ENCODE measurements at regions not wholly inside any gene's neighbourhood (a gene's known extent, or its start where the extent isn't known, plus 50 kb on each side); places are given as distances from the start of the nearest gene placed in this dataset.

- TF ChIP-seq TOX (CRISPR knock-in tag; IDR thresholded peaks at IDR 0.05; ENCODE audit: borderline replicate concordance) (no peak), OSR1 (CRISPR knock-in tag; IDR thresholded peaks at IDR 0.05) (no peak), CSDC2 (CRISPR knock-in tag; IDR thresholded peaks at IDR 0.05) (no peak), CREB5 (CRISPR knock-in tag; IDR thresholded peaks at IDR 0.05; ENCODE audit: low read depth) (no peak), TCF4 (CRISPR knock-in tag; IDR thresholded peaks at IDR 0.05; ENCODE audit: borderline replicate concordance) (no peak), ZFP30 (CRISPR knock-in tag; IDR thresholded peaks at IDR 0.05) (no peak), PATZ1 (CRISPR knock-in tag; IDR thresholded peaks at IDR 0.05; ENCODE audit: borderline replicate concordance) (no peak), ZNF8 (CRISPR knock-in tag; IDR thresholded peaks at IDR 0.05) (no peak), ZFP3 (CRISPR knock-in tag; IDR thresholded peaks at IDR 0.05) (no peak), CSRNP3 (CRISPR knock-in tag; IDR thresholded peaks at IDR 0.05) (no peak), ARNTL (CRISPR knock-in tag; IDR thresholded peaks at IDR 0.05; ENCODE audit: borderline replicate concordance, low read depth) (no peak), RARB (CRISPR knock-in tag; IDR thresholded peaks at IDR 0.05) (no peak)
These were observed 400.8 kb upstream of the CNTN3 start for GRCh38 chr3:75015280-75015679.

Data from SK-N-SH treated with all-trans-retinoic acid at 6 μM for 48 hours (cell line).